ENCODE measurements at regions not wholly inside any gene's neighbourhood (a gene's known extent, or its start where the extent isn't known, plus 50 kb on each side); places are given as distances from the start of the nearest gene placed in this dataset.

- TF ChIP-seq CTCF (tag by site-specific recombination; IDR thresholded peaks at IDR 0.05) (no peak), ZNF426 (tag by site-specific recombination; IDR thresholded peaks at IDR 0.05) (no peak), SP2 (tag by site-specific recombination; IDR thresholded peaks at IDR 0.05) (no peak), ELK4 (IDR thresholded peaks at IDR 0.05; ENCODE audit: borderline replicate concordance, low read depth, low read length) (no peak), ZNF248 (tag by site-specific recombination; IDR thresholded peaks at IDR 0.05) (no peak), ZFHX2 (tag by site-specific recombination; conservative IDR thresholded peaks at IDR 0.05) (no peak), ZNF449 (tag by site-specific recombination; IDR thresholded peaks at IDR 0.05) (no peak), ZNF311 (tag by site-specific recombination; IDR thresholded peaks at IDR 0.05; ENCODE audit: borderline replicate concordance) (no peak), ZNF768 (tag by site-specific recombination; IDR thresholded peaks at IDR 0.05) (no peak)
- TF ChIP-seq, protein P1, sequence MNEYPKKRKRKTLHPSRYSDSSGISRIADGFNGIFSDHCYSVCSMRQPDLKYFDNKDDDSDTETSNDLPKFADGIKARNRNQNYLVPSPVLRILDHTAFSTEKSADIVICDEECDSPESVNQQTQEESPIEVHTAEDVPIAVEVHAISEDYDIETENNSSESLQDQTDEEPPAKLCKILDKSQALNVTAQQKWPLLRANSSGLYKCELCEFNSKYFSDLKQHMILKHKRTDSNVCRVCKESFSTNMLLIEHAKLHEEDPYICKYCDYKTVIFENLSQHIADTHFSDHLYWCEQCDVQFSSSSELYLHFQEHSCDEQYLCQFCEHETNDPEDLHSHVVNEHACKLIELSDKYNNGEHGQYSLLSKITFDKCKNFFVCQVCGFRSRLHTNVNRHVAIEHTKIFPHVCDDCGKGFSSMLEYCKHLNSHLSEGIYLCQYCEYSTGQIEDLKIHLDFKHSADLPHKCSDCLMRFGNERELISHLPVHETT (tag by site-specific recombination; IDR thresholded peaks at IDR 0.05), result no peak
- TF ChIP-seq, protein P2, sequence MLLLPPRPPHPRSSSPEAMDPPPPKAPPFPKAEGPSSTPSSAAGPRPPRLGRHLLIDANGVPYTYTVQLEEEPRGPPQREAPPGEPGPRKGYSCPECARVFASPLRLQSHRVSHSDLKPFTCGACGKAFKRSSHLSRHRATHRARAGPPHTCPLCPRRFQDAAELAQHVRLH (tag by site-specific recombination; IDR thresholded peaks at IDR 0.05), result no peak
Measured at GRCh38 chr14:97172644-97173043, 375.5 kb downstream of the VRK1 start.
